ENCODE measurements at regions not wholly inside any gene's neighbourhood (a gene's known extent, or its start where the extent isn't known, plus 50 kb on each side); places are given as distances from the start of the nearest gene placed in this dataset.

- 19 to 33% methylated on average over 2 of the region's 2 CpGs for WGBS, 2 donors
- Histone ChIP-seq H3K9me3 (no peaks in the 10 kb centered on the region), H3K27me3 (no peaks in the 10 kb centered on the region), H3K27ac (no peak overlapping the region), H3K36me3 (replicated peaks in 1 of 2; ENCODE audit: insufficient read depth in 1 of 2, low read depth in 2 of 2) (no peaks in the 10 kb centered on the region), H3K4me1 (no peaks in the 10 kb centered on the region), H3K4me3 (no peak overlapping the region)
- intact Hi-C loops (cut with DNase I): no loop called here
- no peak for TF ChIP-seq CTCF (IDR thresholded peaks at IDR 0.05)
- no peak for TF ChIP-seq POLR2A (IDR thresholded peaks at IDR 0.05)
- no peak for DNase-seq
- no peak for ATAC-seq
These were observed 250.1 kb upstream of the VRK2 start for GRCh38 chr2:57796527-57796926.

- H3K4me3 ChIP-seq: no peak overlapping the region
- H3K9me3 ChIP-seq: no peaks in the 10 kb centered on the region
- no peaks in the 10 kb centered on the region for H3K4me1 ChIP-seq
- intact Hi-C loops (cut with DNase I): no loop called here
- TF ChIP-seq POLR2A (IDR thresholded peaks at IDR 0.05) (no peak), CTCF (IDR thresholded peaks at IDR 0.05) (no peak)
- DNase-seq: no peak
- no peaks in the 10 kb centered on the region for H3K36me3 ChIP-seq (replicated peaks in 1 of 2; ENCODE audit: insufficient read depth in 1 of 2, low read depth in 2 of 2)
- ATAC-seq: no peak
- H3K27me3 ChIP-seq: no peaks in the 10 kb centered on the region
- no peak overlapping the region for H3K27ac ChIP-seq
These were observed 248.3 kb upstream of the VRK2 start for GRCh38 chr2:57798346-57798745.

GRCh38 chr2:57802243-57802642, 244.4 kb upstream of the VRK2 start:
- DNase-seq: no peak
- no peak overlapping the region for H3K4me3 ChIP-seq
- intact Hi-C loops (cut with DNase I): no loop called here
- WGBS, 2 donors: 90 to 91% methylated on average over 14 of the region's 14 CpGs
- no peak for ATAC-seq
- no peaks in the 10 kb centered on the region for H3K9me3 ChIP-seq
- no peaks in the 10 kb centered on the region for H3K4me1 ChIP-seq
- no peaks in the 10 kb centered on the region for H3K36me3 ChIP-seq (replicated peaks in 1 of 2; ENCODE audit: insufficient read depth in 1 of 2, low read depth in 2 of 2)
- TF ChIP-seq POLR2A (IDR thresholded peaks at IDR 0.05) (no peak), CTCF (IDR thresholded peaks at IDR 0.05) (no peak)
- no peaks in the 10 kb centered on the region for H3K27me3 ChIP-seq
- H3K27ac ChIP-seq: no peak overlapping the region

- H3K9me3 ChIP-seq: no peaks in the 10 kb centered on the region
- no peaks in the 10 kb centered on the region for H3K36me3 ChIP-seq (replicated peaks in 1 of 2; ENCODE audit: insufficient read depth in 1 of 2, low read depth in 2 of 2)
- intact Hi-C loops (cut with DNase I): no loop called here
- TF ChIP-seq POLR2A (IDR thresholded peaks at IDR 0.05) (no peak), CTCF (IDR thresholded peaks at IDR 0.05) (no peak)
- H3K27me3 ChIP-seq: no peaks in the 10 kb centered on the region
- H3K4me3 ChIP-seq: no peak overlapping the region
- H3K27ac ChIP-seq: no peak overlapping the region
- 47 to 52% methylated on average over 2 of the region's 2 CpGs for WGBS, 2 donors
- DNase-seq: no peak
- ATAC-seq: no peak
- no peaks in the 10 kb centered on the region for H3K4me1 ChIP-seq
These were observed 241.6 kb upstream of the VRK2 start for GRCh38 chr2:57804971-57805370.

GRCh38 chr2:57806449-57806968, 240.1 kb upstream of the VRK2 start:
- H3K4me1 ChIP-seq: no peaks in the 10 kb centered on the region
- no peaks in the 10 kb centered on the region for H3K27me3 ChIP-seq
- DNase-seq: no peak
- H3K4me3 ChIP-seq: no peak overlapping the region
- no peaks in the 10 kb centered on the region for H3K9me3 ChIP-seq
- WGBS, 2 donors: 80 to 96% methylated on average over 1 of the region's 1 CpG
- ATAC-seq: no peak
- TF ChIP-seq CTCF (IDR thresholded peaks at IDR 0.05): no peak
- no peak for TF ChIP-seq POLR2A (IDR thresholded peaks at IDR 0.05)
- no peak overlapping the region for H3K27ac ChIP-seq
- H3K36me3 ChIP-seq (replicated peaks in 1 of 2; ENCODE audit: insufficient read depth in 1 of 2, low read depth in 2 of 2): no peaks in the 10 kb centered on the region
- intact Hi-C loops (cut with DNase I): no loop called here
